Common myeloid progenitor, CD34-positive (primary cell): ENCODE measurements at regions not wholly inside any gene's neighbourhood (a gene's known extent, or its start where the extent isn't known, plus 50 kb on each side); places are given as distances from the start of the nearest gene placed in this dataset.
A peak's percentile ranks its signal among the peaks of the same experiment; 100 is the strongest.

Source experiments
- CTCF ChIA-PET: fragments of 350-600 bp; sonication (Branson Sonifier 250); formaldehyde crosslinking; loops from one replicate; lab custom pipeline; 2021; ENCODE audit warnings: antibody characterized with exemption; lab: Charles Lee
- POLR2A ChIA-PET: fragments of 350-600 bp; sonication (Branson Sonifier 250); formaldehyde crosslinking; loops from one replicate; lab custom pipeline; 2021; ENCODE audit warnings: antibody characterized with exemption; lab: Charles Lee
- DNase-seq, 3 donors: peaks; one replicate each; pipeline versions ENCODE4 v3.0.0 to v3.0.0-alpha.2; 2013
- H3K27ac ChIP-seq, 2 experiments: 1 replicate in 1 of 2; 2 replicates in 1 of 2; pipeline ENCODE4 v1.7.0; 2013; ENCODE audit warnings: inconsistent platforms in 2 of 2, low read length in 2 of 2, mild to moderate bottlenecking in 2 of 2, low read depth in 1 of 2, moderate library complexity in 1 of 2; ENCODE audit not compliant: severe bottlenecking in 2 of 2, insufficient read depth in 1 of 2, poor library complexity in 1 of 2
- H3K27me3 ChIP-seq, 5 experiments: replicated peaks in 2 of 5; 1 replicate in 3 of 5; 2 replicates in 2 of 5; pipeline versions ENCODE4 v1.6.1 to v1.7.0; 2013; ENCODE audit warnings: low read length in 4 of 5, mild to moderate bottlenecking in 2 of 5, moderate library complexity in 2 of 5, inconsistent platforms in 1 of 5; ENCODE audit not compliant: insufficient read depth in 5 of 5, control insufficient read depth in 4 of 5
- H3K36me3 ChIP-seq, 4 experiments: 1 replicate in 2 of 4; 2 replicates in 2 of 4; pipeline versions ENCODE4 v1.6.1 to v1.7.0; 2013; ENCODE audit warnings: low read length in 3 of 4, control low read depth in 1 of 4, mild to moderate bottlenecking in 1 of 4; ENCODE audit not compliant: control insufficient read depth in 4 of 4, insufficient read depth in 4 of 4
- H3K4me1 ChIP-seq, 4 experiments: 1 replicate in 3 of 4; 2 replicates in 1 of 4; pipeline versions ENCODE4 v1.6.1 to v1.7.1; 2013; ENCODE audit warnings: low read length in 3 of 4, mild to moderate bottlenecking in 3 of 4, control low read depth in 1 of 4, inconsistent platforms in 1 of 4, moderate library complexity in 1 of 4; ENCODE audit not compliant: control insufficient read depth in 4 of 4, insufficient read depth in 4 of 4; ENCODE audit errors: control extremely low read depth in 1 of 4
- H3K4me3 ChIP-seq, 7 experiments: 1 replicate in 4 of 7; 2 replicates in 3 of 7; pipeline versions ENCODE4 v1.5.1 to v1.7.0; 2013; ENCODE audit warnings: mild to moderate bottlenecking in 7 of 7, low read length in 6 of 7, moderate library complexity in 6 of 7, inconsistent platforms in 2 of 7, low read depth in 2 of 7, control low read depth in 1 of 7; ENCODE audit not compliant: insufficient read depth in 4 of 7, control insufficient read depth in 1 of 7; ENCODE audit errors: extremely low read depth in 1 of 7
- H3K9me3 ChIP-seq, 5 experiments: 1 replicate in 4 of 5; 2 replicates in 1 of 5; pipeline versions ENCODE4 v1.6.1 to v1.7.1; 2013; ENCODE audit warnings: low read length in 4 of 5, mild to moderate bottlenecking in 2 of 5, inconsistent platforms in 1 of 5, low read depth in 1 of 5, moderate library complexity in 1 of 5; ENCODE audit not compliant: control insufficient read depth in 4 of 5, insufficient read depth in 2 of 5; ENCODE audit errors: control extremely low read depth in 1 of 5
- WGBS: methylation state at CpG from one replicate; pipeline ENCODE4 v1.1.5; 2013; ENCODE audit not compliant: insufficient coverage; 5-methylcytosine and 5-hydroxymethylcytosine counted together

- Histone ChIP-seq H3K4me1 (no peaks in the 10 kb centered on the region), H3K9me3 (peaks cover 0 to 4% (median 0%) of the 10 kb centered on the region in 5 experiments), H3K27me3 (no peaks in the 10 kb centered on the region), H3K4me3 (no peak overlapping the region), H3K27ac (no peak overlapping the region), H3K36me3 (no peaks in the 10 kb centered on the region)
- 100% methylated on average over 1 of the region's 3 CpGs for WGBS
- ChIA-PET POLR2A (no interaction called here), CTCF (no interaction called here)
- DNase-seq = no peak
Measured at GRCh38 chr2:81290846-81291245, 986.3 kb upstream of the LRRTM1 start.

GRCh38 chr2:81283081-81283480 lies 978.5 kb upstream of the LRRTM1 start:
- ChIA-PET CTCF (no interaction called here), POLR2A (no interaction called here)
- peak in 2 of 3 donors; percentile 6 to 11 for DNase-seq
- no CpG with 5 or more reads among the region's 2 CpGs for WGBS
- Histone ChIP-seq H3K4me3 (no peak overlapping the region), H3K27ac (no peak overlapping the region), H3K4me1 (no peaks in the 10 kb centered on the region), H3K9me3 (peaks cover 0 to 1% (median 0%) of the 10 kb centered on the region in 5 experiments), H3K36me3 (no peaks in the 10 kb centered on the region), H3K27me3 (no peaks in the 10 kb centered on the region)

DNA sequence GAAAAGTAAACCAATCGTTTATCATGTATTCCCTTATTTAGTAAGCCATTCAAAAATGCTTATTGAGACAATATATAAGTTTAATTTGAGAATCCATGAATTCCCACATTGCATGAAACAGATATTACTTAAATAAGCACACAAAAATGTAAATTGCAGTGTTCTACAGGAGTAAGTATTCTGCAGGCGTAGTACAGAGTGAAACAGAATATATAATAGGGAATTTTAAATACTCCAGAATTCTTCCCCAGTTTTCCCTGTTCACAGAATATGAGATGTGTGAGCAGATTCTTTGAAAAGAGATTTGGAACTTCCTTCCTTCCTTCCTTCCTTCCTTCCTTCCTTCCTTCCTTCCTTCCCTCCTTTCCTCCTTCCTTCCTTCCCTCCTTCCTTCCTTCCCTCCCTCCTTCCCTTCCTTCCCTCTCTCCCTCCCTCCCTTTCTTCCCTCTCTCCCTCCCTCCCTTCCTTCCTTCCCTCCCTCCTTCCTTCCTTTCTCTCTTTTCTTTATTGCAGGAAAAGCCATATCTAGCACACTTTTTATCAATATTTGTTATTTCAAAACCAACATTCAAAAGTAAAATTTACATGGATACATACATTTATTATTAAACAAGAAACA lies 977.7 kb upstream of the LRRTM1 start:
- ChIA-PET CTCF (no interaction called here), POLR2A (no interaction called here)
- Histone ChIP-seq H3K27me3 (no peaks in the 10 kb centered on the region), H3K4me3 (no peak overlapping the region), H3K36me3 (no peaks in the 10 kb centered on the region), H3K27ac (no peak overlapping the region), H3K9me3 (peaks cover 0 to 1% (median 0%) of the 10 kb centered on the region in 5 experiments), H3K4me1 (no peaks in the 10 kb centered on the region)
- DNase-seq = no peak
- no CpG with 5 or more reads among the region's 2 CpGs for WGBS

GRCh38 chr2:81276595-81276994 lies 972.0 kb upstream of the LRRTM1 start:
- DNase-seq = no peak
- Histone ChIP-seq H3K27ac (no peak overlapping the region), H3K4me3 (no peak overlapping the region), H3K36me3 (no peaks in the 10 kb centered on the region), H3K9me3 (no peaks in the 10 kb centered on the region), H3K27me3 (no peaks in the 10 kb centered on the region), H3K4me1 (no peaks in the 10 kb centered on the region)
- WGBS = no CpG with 5 or more reads among the region's 1 CpG
- ChIA-PET POLR2A (no interaction called here), CTCF (no interaction called here)

DNA sequence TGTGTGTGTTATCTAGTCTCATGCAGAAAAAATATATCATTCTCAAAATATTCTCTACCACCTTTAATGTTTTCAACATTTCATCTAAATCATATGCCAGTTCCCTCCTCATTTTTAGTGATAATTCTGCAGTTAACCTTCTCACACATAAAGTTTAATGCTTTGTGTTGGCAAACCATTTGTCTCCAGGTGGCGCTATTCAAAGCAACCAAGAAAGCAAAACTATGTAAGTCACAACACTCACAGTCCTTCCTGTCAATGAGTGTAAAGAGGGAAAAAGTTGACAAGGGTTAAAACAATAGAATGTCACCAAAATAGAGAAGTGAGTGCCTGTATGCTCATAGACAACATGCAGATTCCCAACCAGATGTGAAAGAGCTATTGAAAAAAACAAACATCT lies 961.6 kb upstream of the LRRTM1 start:
- Histone ChIP-seq H3K4me3 (no peak overlapping the region), H3K9me3 (no peaks in the 10 kb centered on the region), H3K27me3 (no peaks in the 10 kb centered on the region), H3K36me3 (no peaks in the 10 kb centered on the region), H3K27ac (no peak overlapping the region), H3K4me1 (no peaks in the 10 kb centered on the region)
- ChIA-PET POLR2A (no interaction called here), CTCF (interaction anchor here (1.5 kb wide), 1 partner anchor 13 kb away, joined by 3 read pairs; no protein-coding TSS in a partner anchor)
- WGBS = no CpG with 5 or more reads among the region's 1 CpG
- DNase-seq = peak; percentile 46 to 77 (median 73)

DNA sequence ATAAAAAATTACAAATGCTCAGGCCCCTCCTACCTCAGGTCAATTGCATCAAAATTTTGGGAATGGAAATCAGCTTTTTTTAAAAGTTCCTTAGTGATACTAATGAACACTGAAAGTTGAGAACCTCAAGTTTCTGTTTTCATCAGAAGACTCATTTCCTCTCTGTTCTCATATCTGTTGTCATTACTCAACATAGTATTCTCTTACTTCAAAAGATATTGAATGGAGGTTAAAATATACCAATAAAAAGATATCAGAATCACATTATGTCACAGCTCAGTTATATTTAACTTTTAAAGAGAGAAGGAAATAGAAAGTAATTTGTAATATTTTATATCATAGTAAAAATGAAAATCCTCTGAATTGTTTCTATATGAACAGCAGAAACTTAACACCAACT lies 959.4 kb upstream of the LRRTM1 start:
- DNase-seq = no peak
- Histone ChIP-seq H3K4me3 (no peak overlapping the region), H3K27me3 (no peaks in the 10 kb centered on the region), H3K9me3 (no peaks in the 10 kb centered on the region), H3K27ac (no peak overlapping the region), H3K4me1 (no peaks in the 10 kb centered on the region), H3K36me3 (no peaks in the 10 kb centered on the region)
- POLR2A ChIA-PET = no interaction called here
- CTCF ChIA-PET = no interaction called here

DNA sequence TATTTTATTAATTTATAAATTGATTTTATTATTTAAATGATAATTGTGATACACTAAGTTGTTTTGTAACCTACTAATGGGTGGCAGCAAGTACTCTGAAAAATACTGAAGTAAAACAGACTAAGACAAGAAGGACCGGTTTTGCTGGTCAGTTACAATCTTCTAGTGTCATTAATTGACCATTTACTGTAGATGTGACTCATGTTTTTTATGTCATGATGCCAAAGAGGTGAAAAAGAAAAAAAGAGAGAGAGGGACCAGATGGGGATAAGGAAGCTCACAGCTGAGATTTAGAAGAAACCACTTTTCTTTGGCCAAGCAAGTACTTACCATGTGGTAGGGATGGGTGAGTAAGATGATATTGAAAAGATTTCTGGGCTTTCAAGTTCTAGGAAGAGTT lies 955.8 kb upstream of the LRRTM1 start:
- H3K36me3 ChIP-seq = no peaks in the 10 kb centered on the region
- POLR2A ChIA-PET = no interaction called here

More for the DNA sequence above, 955.8 kb upstream of the LRRTM1 start:
- 100% methylated on average over 1 of the region's 1 CpG for WGBS
- Histone ChIP-seq H3K27me3 (no peaks in the 10 kb centered on the region), H3K4me1 (no peaks in the 10 kb centered on the region), H3K9me3 (no peaks in the 10 kb centered on the region), H3K4me3 (no peak overlapping the region), H3K27ac (no peak overlapping the region)
- DNase-seq = no peak
- CTCF ChIA-PET = no interaction called here
